Smooth muscle cell (in vitro differentiated cells): ENCODE measurements at regions not wholly inside any gene's neighbourhood (a gene's known extent, or its start where the extent isn't known, plus 50 kb on each side); places are given as distances from the start of the nearest gene placed in this dataset.
"Not testable (repeated sequence)": the region's sequence is repeated elsewhere in the genome, so short reads cannot be mapped to it uniquely, and the experiment has no call there.

Experiments used
- DNase-seq: peaks from one replicate; lab custom pipeline; 2025; ENCODE audit not compliant: unreplicated experiment; lab: John Stamatoyannopoulos, UW
- H2AFZ ChIP-seq: fragments of 200-600 bp; sonication (generic); 2 replicates; pipeline ENCODE4 v1.6.0; 2016; ENCODE audit warnings: antibody characterized with exemption, low read depth, mild to moderate bottlenecking
- H3F3A ChIP-seq: fragments of 200-600 bp; sonication (generic); 2 replicates; pipeline ENCODE4 v1.6.0; 2017; ENCODE audit warnings: antibody characterized with exemption, low read depth
- H3K27ac ChIP-seq: fragments of 200-600 bp; sonication (generic); 2 replicates; pipeline ENCODE4 v1.5.1; 2016; ENCODE audit warnings: low read depth, mild to moderate bottlenecking
- H3K27me3 ChIP-seq: fragments of 200-600 bp; sonication (generic); 2 replicates; pipeline ENCODE4 v1.6.1; 2016; ENCODE audit warnings: low read depth, mild to moderate bottlenecking
- H3K36me3 ChIP-seq: fragments of 200-600 bp; sonication (generic); 2 replicates; pipeline ENCODE4 v1.5.1; 2016; ENCODE audit warnings: low read depth
- H3K4me1 ChIP-seq: fragments of 200-600 bp; sonication (generic); 2 replicates; pipeline ENCODE4 v1.5.1; 2016; ENCODE audit warnings: low read depth
- H3K4me2 ChIP-seq: fragments of 200-600 bp; sonication (generic); 2 replicates; pipeline ENCODE4 v1.6.0; 2016; ENCODE audit warnings: mild to moderate bottlenecking
- H3K4me3 ChIP-seq: fragments of 200-600 bp; sonication (generic); 2 replicates; pipeline ENCODE4 v1.5.1; 2016; ENCODE audit warnings: mild to moderate bottlenecking
- H3K79me2 ChIP-seq: fragments of 200-600 bp; sonication (generic); 2 replicates; pipeline ENCODE4 v1.6.0; 2016; ENCODE audit warnings: low read depth, mild to moderate bottlenecking
- H3K9ac ChIP-seq: fragments of 200-600 bp; sonication (generic); 2 replicates; pipeline ENCODE4 v1.6.0; 2016; ENCODE audit warnings: low read depth
- H3K9me3 ChIP-seq: fragments of 200-600 bp; sonication (generic); replicated peaks from 2 replicates; pipeline ENCODE4 v1.5.1; 2016; ENCODE audit warnings: low read depth
- H4K20me1 ChIP-seq: fragments of 200-600 bp; sonication (generic); 2 replicates; pipeline ENCODE4 v1.6.0; 2016; ENCODE audit warnings: low read depth
- CTCF ChIP-seq: fragments of 200-600 bp; sonication (generic); IDR thresholded peaks from 2 replicates; pipeline ENCODE4 v1.5.1; 2017; ENCODE audit warnings: borderline replicate concordance, mild to moderate bottlenecking, antibody characterized with exemption; ENCODE audit not compliant: insufficient read depth, poor library complexity, severe bottlenecking
- WGBS: methylation state at CpG from one replicate; pipeline ENCODE4 v1.1.7; 2016; ENCODE audit warnings: low lambda C conversion rate; 5-methylcytosine and 5-hydroxymethylcytosine counted together

GRCh38 chr5:118468085-118468484 is 520.3 kb downstream of the DTWD2 start:
- Histone ChIP-seq H3K9me3 (no peaks in the 10 kb centered on the region), H3K4me3 (no peak overlapping the region), H3K9ac (no peak overlapping the region), H2AFZ (no peak overlapping the region), H3K4me1 (no peaks in the 10 kb centered on the region), H3K4me2 (no peak overlapping the region), H3F3A (no peaks in the 10 kb centered on the region), H4K20me1 (no peaks in the 10 kb centered on the region), H3K27ac (no peak overlapping the region), H3K79me2 (no peaks in the 10 kb centered on the region), H3K36me3 (no peaks in the 10 kb centered on the region), H3K27me3 (no peaks in the 10 kb centered on the region)
- TF ChIP-seq CTCF, result no peak
- no peak for DNase-seq

GRCh38 chr5:118467103-118467502 is 521.2 kb downstream of the DTWD2 start:
- no peak overlapping the region for H3K4me2 ChIP-seq
- no peak overlapping the region for H3K9ac ChIP-seq
- H3K36me3 ChIP-seq, result no peaks in the 10 kb centered on the region
- no peaks in the 10 kb centered on the region for H3K4me1 ChIP-seq
- no peaks in the 10 kb centered on the region for H3K9me3 ChIP-seq
- H3F3A ChIP-seq, result no peaks in the 10 kb centered on the region
- H3K79me2 ChIP-seq, result no peaks in the 10 kb centered on the region
- H3K27me3 ChIP-seq, result no peaks in the 10 kb centered on the region
- no peak overlapping the region for H3K27ac ChIP-seq
- DNase-seq, result no peak
- no peak overlapping the region for H2AFZ ChIP-seq
- no peak for TF ChIP-seq CTCF
- no peaks in the 10 kb centered on the region for H4K20me1 ChIP-seq
- H3K4me3 ChIP-seq, result no peak overlapping the region
- WGBS, result 81% methylated on average over 3 of the region's 3 CpGs

- no peak overlapping the region for H3K4me2 ChIP-seq
- H3K79me2 ChIP-seq, result no peaks in the 10 kb centered on the region
- H3K27me3 ChIP-seq, result no peaks in the 10 kb centered on the region
- TF ChIP-seq CTCF, result no peak
- H3K4me1 ChIP-seq, result peaks cover 1% of the 10 kb centered on the region
- H2AFZ ChIP-seq, result no peak overlapping the region
- no peaks in the 10 kb centered on the region for H3K9me3 ChIP-seq
- H3K27ac ChIP-seq, result no peak overlapping the region
- no peak overlapping the region for H3K4me3 ChIP-seq
- no peak overlapping the region for H3K9ac ChIP-seq
- no peaks in the 10 kb centered on the region for H3K36me3 ChIP-seq
- no peak for DNase-seq
- WGBS, result 94% methylated on average over 5 of the region's 5 CpGs
- no peaks in the 10 kb centered on the region for H3F3A ChIP-seq
- H4K20me1 ChIP-seq, result no peaks in the 10 kb centered on the region
These were observed 521.9 kb downstream of the DTWD2 start for GRCh38 chr5:118466418-118466817.

GRCh38 chr5:118462276-118462675 is 526.1 kb downstream of the DTWD2 start:
- H3K36me3 ChIP-seq, H2AFZ ChIP-seq, H3K4me3 ChIP-seq, H3F3A ChIP-seq, H3K4me2 ChIP-seq, H3K9me3 ChIP-seq, H3K27me3 ChIP-seq, H3K9ac ChIP-seq, H3K4me1 ChIP-seq, H3K27ac ChIP-seq, H4K20me1 ChIP-seq, DNase-seq, H3K79me2 ChIP-seq: not testable (repeated sequence)
- WGBS, result 93% methylated on average over 2 of the region's 2 CpGs
